ENCODE measurements at regions not wholly inside any gene's neighbourhood (a gene's known extent, or its start where the extent isn't known, plus 50 kb on each side); places are given as distances from the start of the nearest gene placed in this dataset.

- TF ChIP-seq CTCF (IDR thresholded peaks at IDR 0.05) (no peak), POLR2A (IDR thresholded peaks at IDR 0.05) (no peak)
Measured at GRCh38 chr2:39540414-39540813, 103.3 kb upstream of the MAP4K3 start.
